ENCODE measurements at regions not wholly inside any gene's neighbourhood (a gene's known extent, or its start where the extent isn't known, plus 50 kb on each side); places are given as distances from the start of the nearest gene placed in this dataset.
A peak's percentile ranks its signal among the peaks of the same experiment; 100 is the strongest.

- H3K27me3 ChIP-seq (replicated peaks; ENCODE audit: control insufficient read depth, insufficient read depth, low read length), result no peaks in the 10 kb centered on the region
- peak overlapping the region; percentile 42 for H3K4me3 ChIP-seq (ENCODE audit: low read depth, low read length)
- intact Hi-C loops (cut with micrococcal nuclease; ENCODE audit: unreplicated experiment), result loop anchor here (2.0 to 10.0 kb wide), 2 partner anchors 88 to 208 kb away; partner anchors contain the start of gene ZXDC
- peaks cover 32% of the 10 kb centered on the region for H3K4me1 Mint-ChIP-seq (ENCODE audit: low read depth, unreplicated experiment)
- ChIA-PET POLR2A (no interaction called here), CTCF (interaction anchor here (0.5 kb wide), 1 partner anchor 183 kb away, joined by 4 read pairs; the partner anchor contains the start of gene SLC41A3)
- BruUV-seq (replicated peaks), result TSS peak; percentile 58
- H3K4me1 ChIP-seq, result peaks cover 49% of the 10 kb centered on the region
- no peak for TF ChIP-seq CTCF (IDR thresholded peaks at IDR 0.05; ENCODE audit: insufficient read depth in 1 of 2, low read depth in 1 of 2, low read length in 1 of 2, severe bottlenecking in 1 of 2, unreplicated experiment in 1 of 2)
- no peak for DNase-seq
- no peaks in the 10 kb centered on the region for H3K36me3 ChIP-seq (ENCODE audit: control insufficient read depth, insufficient read depth, low read length)
- H3K27ac Mint-ChIP-seq (ENCODE audit: unreplicated experiment), result peak overlapping the region; percentile 90
- peaks cover 7% of the 10 kb centered on the region for H3K9me3 Mint-ChIP-seq (ENCODE audit: unreplicated experiment)
- peak overlapping the region; percentile 70 for H3K4me3 Mint-ChIP-seq (ENCODE audit: unreplicated experiment)
- H3K27me3 Mint-ChIP-seq (ENCODE audit: insufficient read depth, unreplicated experiment), result no peaks in the 10 kb centered on the region
- H3K36me3 Mint-ChIP-seq (ENCODE audit: insufficient read depth, unreplicated experiment), result peaks cover 13% of the 10 kb centered on the region
- H3K9me3 ChIP-seq, result no peaks in the 10 kb centered on the region
Measured at GRCh38 chr3:126266850-126267168, 86.4 kb upstream of the ALDH1L1 start.

GRCh38 chr3:126266291-126266840, 86.0 kb upstream of the ALDH1L1 start:
- POLR2A ChIA-PET, result no interaction called here
- H3K4me1 Mint-ChIP-seq (ENCODE audit: low read depth, unreplicated experiment), result peaks cover 32% of the 10 kb centered on the region
- no peak overlapping the region for H3K4me3 ChIP-seq (ENCODE audit: low read depth, low read length)

DNA sequence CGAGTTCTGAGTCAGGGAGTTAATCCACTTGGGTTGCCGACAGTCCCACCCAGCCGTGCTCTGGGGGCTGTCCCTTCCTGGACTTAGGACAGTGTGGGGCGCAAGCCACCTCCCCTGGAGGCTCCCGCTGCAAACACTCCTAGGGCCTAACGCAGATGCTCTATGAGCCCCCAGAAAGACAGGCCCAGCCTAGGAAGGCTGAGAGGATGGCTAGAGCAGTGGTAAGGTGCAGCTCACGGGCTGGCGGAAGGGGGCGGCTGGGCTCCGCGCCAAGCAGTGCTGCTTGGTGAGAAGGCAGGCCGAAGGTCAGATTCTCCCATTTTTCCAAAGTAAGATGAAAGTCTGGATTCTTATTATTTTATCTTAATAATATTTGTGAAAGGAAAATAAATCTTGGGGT, 84.6 kb upstream of the ALDH1L1 start:
- ChIA-PET CTCF (no interaction called here), POLR2A (no interaction called here)
- H3K9me3 Mint-ChIP-seq (ENCODE audit: unreplicated experiment), result peaks cover 13% of the 10 kb centered on the region
- H3K36me3 ChIP-seq (ENCODE audit: control insufficient read depth, insufficient read depth, low read length), result no peaks in the 10 kb centered on the region
- H3K4me3 ChIP-seq (ENCODE audit: low read depth, low read length), result no peak overlapping the region
- peaks cover 13% of the 10 kb centered on the region for H3K36me3 Mint-ChIP-seq (ENCODE audit: insufficient read depth, unreplicated experiment)
- no TSS peak for BruUV-seq (replicated peaks)
- H3K4me1 Mint-ChIP-seq (ENCODE audit: low read depth, unreplicated experiment), result peaks cover 38% of the 10 kb centered on the region
- no peak overlapping the region for H3K4me3 Mint-ChIP-seq (ENCODE audit: unreplicated experiment)
- no peaks in the 10 kb centered on the region for H3K27me3 ChIP-seq (replicated peaks; ENCODE audit: control insufficient read depth, insufficient read depth, low read length)
- no peak for DNase-seq
- peaks cover 54% of the 10 kb centered on the region for H3K4me1 ChIP-seq
- TF ChIP-seq CTCF (IDR thresholded peaks at IDR 0.05; ENCODE audit: insufficient read depth in 1 of 2, low read depth in 1 of 2, low read length in 1 of 2, severe bottlenecking in 1 of 2, unreplicated experiment in 1 of 2), result no peak
- intact Hi-C loops (cut with micrococcal nuclease; ENCODE audit: unreplicated experiment), result loop anchor here (10.0 kb wide), 1 partner anchor 210 kb away; the partner anchor contains the start of gene ZXDC
- no peaks in the 10 kb centered on the region for H3K9me3 ChIP-seq
- no peaks in the 10 kb centered on the region for H3K27me3 Mint-ChIP-seq (ENCODE audit: insufficient read depth, unreplicated experiment)
- peak overlapping the region; percentile 40 for H3K27ac Mint-ChIP-seq (ENCODE audit: unreplicated experiment)

More at GRCh38 chr3:126266291-126266840, 86.0 kb upstream of the ALDH1L1 start:
- peaks cover 13% of the 10 kb centered on the region for H3K36me3 Mint-ChIP-seq (ENCODE audit: insufficient read depth, unreplicated experiment)
- no peak for TF ChIP-seq CTCF (IDR thresholded peaks at IDR 0.05; ENCODE audit: insufficient read depth in 1 of 2, low read depth in 1 of 2, low read length in 1 of 2, severe bottlenecking in 1 of 2, unreplicated experiment in 1 of 2)
- intact Hi-C loops (cut with micrococcal nuclease; ENCODE audit: unreplicated experiment), result loop anchor here (2.0 to 10.0 kb wide), 2 partner anchors 88 to 208 kb away; partner anchors contain the start of gene ZXDC
- peaks cover 11% of the 10 kb centered on the region for H3K9me3 Mint-ChIP-seq (ENCODE audit: unreplicated experiment)
- Histone ChIP-seq H3K36me3 (ENCODE audit: control insufficient read depth, insufficient read depth, low read length) (no peaks in the 10 kb centered on the region), H3K4me1 (peaks cover 49% of the 10 kb centered on the region), H3K27me3 (replicated peaks; ENCODE audit: control insufficient read depth, insufficient read depth, low read length) (no peaks in the 10 kb centered on the region), H3K9me3 (no peaks in the 10 kb centered on the region)
- H3K27me3 Mint-ChIP-seq (ENCODE audit: insufficient read depth, unreplicated experiment), result no peaks in the 10 kb centered on the region
- CTCF ChIA-PET, result no interaction called here
- peak overlapping the region; percentile 70 for H3K4me3 Mint-ChIP-seq (ENCODE audit: unreplicated experiment)
- peak overlapping the region; percentile 90 for H3K27ac Mint-ChIP-seq (ENCODE audit: unreplicated experiment)
- no peak for DNase-seq
- no TSS peak for BruUV-seq (replicated peaks)
